ENCODE measurements at regions not wholly inside any gene's neighbourhood (a gene's known extent, or its start where the extent isn't known, plus 50 kb on each side); places are given as distances from the start of the nearest gene placed in this dataset.
A peak's percentile ranks its signal among the peaks of the same experiment; 100 is the strongest.

DNA sequence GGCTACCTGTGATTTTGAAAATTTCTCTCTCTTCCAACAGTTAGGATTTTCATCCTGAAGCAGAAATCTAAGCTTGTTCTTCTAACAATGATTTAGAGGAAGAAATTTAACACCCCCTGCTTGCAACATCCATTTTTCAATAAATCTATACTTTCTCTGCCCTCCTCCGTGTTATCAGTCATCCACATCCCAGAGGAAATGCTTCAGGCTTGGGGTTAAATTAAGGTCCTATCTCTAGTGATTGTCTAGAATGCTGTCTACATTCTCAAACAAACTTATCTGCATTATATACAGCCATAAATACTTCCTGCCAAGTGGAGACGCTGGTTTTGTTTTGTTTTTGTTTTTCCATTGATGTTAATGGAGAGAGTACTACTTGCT is 371.0 kb downstream of the CSNK1G3 start:
- peak; percentile 81 for DNase-seq (ENCODE audit: low read depth, low spot score)
- H3K9me1 ChIP-seq (replicated peaks; ENCODE audit: control insufficient read depth, extremely low read depth, insufficient read depth, low read length) = no peaks in the 10 kb centered on the region
- TF ChIP-seq POLR2A (IDR thresholded peaks at IDR 0.05; ENCODE audit: low read depth, low read length) (no peak), CTCF (IDR thresholded peaks at IDR 0.05; ENCODE audit: extremely low read depth in 1 of 2, insufficient read depth in 1 of 2, low read depth in 1 of 2, low read length in 2 of 2) (no peak), MYC (IDR thresholded peaks at IDR 0.05; ENCODE audit: low read depth, low read length) (no peak), GATA2 (IDR thresholded peaks at IDR 0.05; ENCODE audit: insufficient read depth, insufficient read length, low read depth, low read length) (peak; percentile 86), JUN (IDR thresholded peaks at IDR 0.05; ENCODE audit: borderline replicate concordance, insufficient read depth, insufficient read length, low read depth) (peak; percentile 42), EZH2 (IDR thresholded peaks at IDR 0.05; ENCODE audit: borderline replicate concordance, low read depth, low read length, severe bottlenecking) (no peak)
- peak overlapping the region in 1 of 3 experiments; percentile 39 for H3K4me3 ChIP-seq (replicated peaks in 1 of 3; ENCODE audit: insufficient read depth in 1 of 3, low read depth in 1 of 3, low read length in 3 of 3)
- intact Hi-C loops (cut with micrococcal nuclease) (loop anchor here (1.0 to 5.0 kb wide), 7 partner anchors 183 to 1604 kb away; partner anchors contain the start of gene ZNF608), dilution Hi-C loops (cut with MboI; ENCODE audit: extremely low pct_ligation_motif_present, low sequenced_read_pairs) (no loop called here)
- H3K27me3 ChIP-seq (ENCODE audit: control insufficient read depth in 2 of 2, insufficient read depth in 2 of 2, low read length in 2 of 2) = peaks cover 3 to 5% of the 10 kb centered on the region in 2 experiments
- ChIA-PET POLR2A (no interaction called here), CTCF (interaction anchor here (1.0 to 1.9 kb wide), 4 partner anchors 12 to 212 kb away, joined by 3 to 4 read pairs (median 4); no protein-coding TSS in a partner anchor)
- H3K36me3 ChIP-seq (ENCODE audit: control insufficient read depth in 2 of 2, extremely low read depth in 1 of 2, insufficient read depth in 2 of 2, low read length in 2 of 2) = no peaks in the 10 kb centered on the region
- peak; percentile 42 for FAIRE-seq
- peak overlapping the region; percentile 92 for H3K4me2 ChIP-seq (ENCODE audit: insufficient read depth, low read length)
- no peaks in the 10 kb centered on the region for H3K79me2 ChIP-seq (ENCODE audit: control insufficient read depth, insufficient read depth, low read length)
- no peaks in the 10 kb centered on the region for H4K20me1 ChIP-seq (replicated peaks; ENCODE audit: control insufficient read depth, extremely low read depth, insufficient read depth, low read length)
- H3K27ac ChIP-seq (ENCODE audit: insufficient read depth, low read depth, low read length) = peak overlapping the region; percentile 48
- BruUV-seq (replicated peaks) = no TSS peak
- no peak overlapping the region for H2AFZ ChIP-seq (ENCODE audit: low read depth, low read length)
- no peaks in the 10 kb centered on the region for H3K9me3 ChIP-seq (replicated peaks; ENCODE audit: control insufficient read depth, insufficient read depth, low read length)
- peak overlapping the region; percentile 51 for H3K9ac ChIP-seq (replicated peaks; ENCODE audit: extremely low read depth, insufficient read depth, low read length)
- peaks cover 27% of the 10 kb centered on the region for H3K4me1 ChIP-seq (ENCODE audit: control insufficient read depth, extremely low read depth, insufficient read depth, low read length)

All from endothelial cell of umbilical vein (primary cell).